H1 (cell line): ENCODE measurements at regions not wholly inside any gene's neighbourhood (a gene's known extent, or its start where the extent isn't known, plus 50 kb on each side); places are given as distances from the start of the nearest gene placed in this dataset.

Source experiments
- CHD1 ChIP-seq: IDR thresholded peaks from 2 replicates; pipeline ENCODE4 v1.6.1; 2012; ENCODE audit warnings: low read depth, low read length, improper control_type of control experiment
- CHD7 ChIP-seq: fragments of 300-600 bp; sonication (generic); IDR thresholded peaks from 2 replicates; pipeline ENCODE4 v1.7.1; 2012; ENCODE audit warnings: low read length, moderate library complexity, mild to moderate bottlenecking, inconsistent platforms; ENCODE audit not compliant: insufficient replicate concordance
- GABPA ChIP-seq: IDR thresholded peaks from 2 replicates; pipeline ENCODE4 v1.6.1; 2011; ENCODE audit warnings: mild to moderate bottlenecking, low read length, moderate library complexity, borderline replicate concordance; ENCODE audit not compliant: insufficient read depth
- HDAC2 ChIP-seq, 2 experiments: fragments of 300-600 bp in 1 of 2; sonication (generic) in 1 of 2; IDR thresholded peaks; 2 replicates each; pipeline ENCODE4 v1.6.1; 2011 to 2012; ENCODE audit warnings: low read depth in 2 of 2, low read length in 2 of 2, mild to moderate bottlenecking in 2 of 2, moderate library complexity in 2 of 2, borderline replicate concordance in 1 of 2, inconsistent platforms in 1 of 2
- JUN ChIP-seq: IDR thresholded peaks from 2 replicates; pipeline ENCODE4 v1.6.1; 2011; ENCODE audit warnings: low read depth, mild to moderate bottlenecking, improper control_type of control experiment, low read length
- MAX ChIP-seq: IDR thresholded peaks from 2 replicates; pipeline ENCODE4 v1.6.1; 2012; ENCODE audit warnings: inconsistent platforms
- POU5F1 ChIP-seq: IDR thresholded peaks from 2 replicates; pipeline ENCODE4 v1.6.1; 2011; ENCODE audit warnings: low read depth, mild to moderate bottlenecking, low read length, moderate library complexity
- RXRA ChIP-seq: IDR thresholded peaks from 2 replicates; pipeline ENCODE4 v1.6.1; 2011; ENCODE audit warnings: low read depth, mild to moderate bottlenecking, low read length, moderate library complexity; ENCODE audit not compliant: insufficient read depth
- SP1 ChIP-seq: IDR thresholded peaks from 2 replicates; pipeline ENCODE4 v1.6.1; 2011; ENCODE audit warnings: low read depth, low read length

- no peak for TF ChIP-seq CHD7
- TF ChIP-seq POU5F1 = no peak
- no peak for TF ChIP-seq SP1
- no peak for TF ChIP-seq MAX
- TF ChIP-seq HDAC2 (IDR thresholded peaks at IDR 0.05; ENCODE audit: borderline replicate concordance in 1 of 2, low read depth in 2 of 2, low read length in 2 of 2) = no peak
- no peak for TF ChIP-seq RXRA
- TF ChIP-seq CHD1 = no peak
- no peak for TF ChIP-seq JUN
- no peak for TF ChIP-seq GABPA
Observed at GRCh38 chr7:16115374-16115773, 306.0 kb downstream of the CRPPA start (continued).
